Psoas muscle (tissue), 7 donors: ENCODE measurements at regions not wholly inside any gene's neighbourhood (a gene's known extent, or its start where the extent isn't known, plus 50 kb on each side); places are given as distances from the start of the nearest gene placed in this dataset.

Source experiments
- ATAC-seq, 4 donors: fragments of 200-7000 bp; cut with Tn5 transposase; one replicate each; pipeline ENCODE4 v1.9.1; 2020; ENCODE audit warnings: moderate library complexity in 3 of 4, mild to moderate bottlenecking in 2 of 4
- DNase-seq, 2 donors: peaks; one replicate each; pipeline ENCODE4 v3.0.0-alpha.2; 2020
- H3K27ac ChIP-seq: fragments of 200-600 bp; one replicate; pipeline ENCODE4 v1.8.0; 2022
- H3K27me3 ChIP-seq, 3 donors: fragments of 200-600 bp in 1 of 3; one replicate each; pipeline versions ENCODE4 v1.6.1 to v1.8.0; 2013 to 2022; ENCODE audit warnings: low read length in 2 of 3, mild to moderate bottlenecking in 2 of 3, moderate library complexity in 1 of 3; ENCODE audit not compliant: insufficient read depth in 3 of 3
- H3K36me3 ChIP-seq, 2 donors: fragments of 200-600 bp in 1 of 2; one replicate each; pipeline versions ENCODE4 v1.6.1 to v1.8.0; 2013 to 2022; ENCODE audit warnings: low read depth in 1 of 2, mild to moderate bottlenecking in 1 of 2, moderate library complexity in 1 of 2; ENCODE audit not compliant: insufficient read depth in 1 of 2
- H3K4me1 ChIP-seq: fragments of 200-600 bp; one replicate; pipeline ENCODE4 v1.8.0; 2022
- H3K4me3 ChIP-seq: fragments of 200-600 bp; one replicate; pipeline ENCODE4 v1.8.0; 2022; ENCODE audit warnings: mild to moderate bottlenecking
- H3K9me3 ChIP-seq: fragments of 200-600 bp; one replicate; pipeline ENCODE4 v1.8.0; 2022
- WGBS, 3 donors: extraction: QIAGEN DNeasy Blood & Tissue Kit; methylation state at CpG; one replicate each; pipeline versions ENCODE4 v1.1.6 to v1.1.7; 2013; 5-methylcytosine and 5-hydroxymethylcytosine counted together
- intact Hi-C, 2 donors: fragments of 100-400 bp; cut with DNase I; formaldehyde crosslinking; loops; one replicate each; pipeline versions ENCODE4 v1.11.0 to v1.14.2; 2022
- TF ChIP-seq, protein P1 (sequence below): fragments of 200-600 bp; IDR thresholded peaks from one replicate; pipeline ENCODE4 v1.8.0; 2022; ENCODE audit warnings: antibody characterized with exemption
- donor health status: healthy with polysubstance abuse.
- donor health status: DM: no; HTN: no; CAD: no; lungs with moderate emphysema.
- donor health status: Bipolar disorder and iron deficiency.
- donor health status: healthy.
- donor health status: DM: yes; HTN: yes; CAD: no.
- donor health status: DM: no; HTN: no; CAD: no.
- donor health status: DM: yes; HTN: yes; CAD: no.

DNA sequence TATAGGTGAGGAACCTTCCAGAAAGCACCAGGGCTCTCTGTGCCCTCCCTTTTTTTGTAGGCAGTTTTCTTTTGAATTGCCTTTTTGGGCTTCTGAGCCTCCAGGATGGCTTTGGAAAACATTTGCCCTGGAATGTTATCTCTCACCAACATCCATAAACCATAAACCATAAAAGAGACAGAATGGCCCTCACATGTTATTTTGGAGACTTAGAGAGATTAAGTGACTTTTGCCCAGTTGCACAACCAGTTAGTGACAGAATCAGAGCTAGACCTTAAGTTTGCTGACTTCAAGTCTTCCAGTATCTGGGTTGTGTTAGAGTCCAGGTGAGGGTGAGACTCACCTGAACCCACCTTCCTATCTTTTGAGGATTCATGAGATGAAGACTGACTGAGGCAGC lies 153.0 kb upstream of the STX18 start:
- ATAC-seq (no peak), DNase-seq (no peak)
- intact Hi-C loops = no loop called here
- no peak overlapping the region for H3K4me3 ChIP-seq
- H3K9me3 ChIP-seq = no peaks in the 10 kb centered on the region
- no peaks in the 10 kb centered on the region for H3K36me3 ChIP-seq
- TF ChIP-seq, protein P1, sequence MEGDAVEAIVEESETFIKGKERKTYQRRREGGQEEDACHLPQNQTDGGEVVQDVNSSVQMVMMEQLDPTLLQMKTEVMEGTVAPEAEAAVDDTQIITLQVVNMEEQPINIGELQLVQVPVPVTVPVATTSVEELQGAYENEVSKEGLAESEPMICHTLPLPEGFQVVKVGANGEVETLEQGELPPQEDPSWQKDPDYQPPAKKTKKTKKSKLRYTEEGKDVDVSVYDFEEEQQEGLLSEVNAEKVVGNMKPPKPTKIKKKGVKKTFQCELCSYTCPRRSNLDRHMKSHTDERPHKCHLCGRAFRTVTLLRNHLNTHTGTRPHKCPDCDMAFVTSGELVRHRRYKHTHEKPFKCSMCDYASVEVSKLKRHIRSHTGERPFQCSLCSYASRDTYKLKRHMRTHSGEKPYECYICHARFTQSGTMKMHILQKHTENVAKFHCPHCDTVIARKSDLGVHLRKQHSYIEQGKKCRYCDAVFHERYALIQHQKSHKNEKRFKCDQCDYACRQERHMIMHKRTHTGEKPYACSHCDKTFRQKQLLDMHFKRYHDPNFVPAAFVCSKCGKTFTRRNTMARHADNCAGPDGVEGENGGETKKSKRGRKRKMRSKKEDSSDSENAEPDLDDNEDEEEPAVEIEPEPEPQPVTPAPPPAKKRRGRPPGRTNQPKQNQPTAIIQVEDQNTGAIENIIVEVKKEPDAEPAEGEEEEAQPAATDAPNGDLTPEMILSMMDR = no peak
- H3K27ac ChIP-seq = no peak overlapping the region
- H3K27me3 ChIP-seq = no peaks in the 10 kb centered on the region
- no peaks in the 10 kb centered on the region for H3K4me1 ChIP-seq

GRCh38 chr4:4694296-4694772 lies 152.5 kb upstream of the STX18 start:
- Histone ChIP-seq H3K36me3 (no peaks in the 10 kb centered on the region), H3K27ac (no peak overlapping the region), H3K4me3 (no peak overlapping the region), H3K4me1 (no peaks in the 10 kb centered on the region), H3K27me3 (no peaks in the 10 kb centered on the region), H3K9me3 (no peaks in the 10 kb centered on the region)
- 61 to 66% (median 66%) methylated on average over 5 of the region's 5 CpGs for WGBS, 3 donors
- intact Hi-C loops = no loop called here
- no peak for DNase-seq
- no peak for ATAC-seq
- TF ChIP-seq, protein P1 = no peak

DNA sequence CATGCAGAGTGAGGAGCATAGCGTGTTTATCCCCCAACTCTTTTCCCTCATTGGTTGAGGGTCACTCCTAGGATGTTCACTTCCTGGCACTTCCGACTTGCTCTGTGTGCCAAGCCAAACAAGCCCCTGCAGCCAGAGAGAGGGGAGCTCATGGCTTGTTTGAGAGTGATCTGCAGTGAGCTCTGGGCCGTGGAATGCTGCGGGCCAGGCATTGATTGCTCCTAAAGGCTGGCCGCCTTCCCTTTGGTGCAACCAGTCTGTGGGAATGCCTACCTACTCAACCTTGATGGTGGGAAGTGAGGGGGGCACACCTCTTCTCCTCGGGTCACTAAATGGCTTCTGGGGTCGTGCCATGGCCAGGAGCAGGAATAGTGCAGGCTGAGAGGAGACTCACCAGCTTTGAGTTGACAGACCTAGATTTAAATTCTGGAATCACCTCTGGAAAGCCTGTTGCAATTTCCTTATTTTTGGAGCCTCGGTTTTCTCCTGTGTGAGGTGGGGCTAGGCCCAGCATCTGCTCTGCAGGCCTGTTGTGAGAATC lies 152.0 kb upstream of the STX18 start:
- no peak for ATAC-seq
- no peak for DNase-seq
- Histone ChIP-seq H3K27me3 (no peaks in the 10 kb centered on the region), H3K9me3 (no peaks in the 10 kb centered on the region), H3K27ac (no peak overlapping the region), H3K4me1 (no peaks in the 10 kb centered on the region), H3K36me3 (no peaks in the 10 kb centered on the region), H3K4me3 (no peak overlapping the region)
- WGBS, 3 donors = 84 to 93% (median 87%) methylated on average over 8 of the region's 8 CpGs
- intact Hi-C loops = no loop called here
- TF ChIP-seq, protein P1 = no peak

DNA sequence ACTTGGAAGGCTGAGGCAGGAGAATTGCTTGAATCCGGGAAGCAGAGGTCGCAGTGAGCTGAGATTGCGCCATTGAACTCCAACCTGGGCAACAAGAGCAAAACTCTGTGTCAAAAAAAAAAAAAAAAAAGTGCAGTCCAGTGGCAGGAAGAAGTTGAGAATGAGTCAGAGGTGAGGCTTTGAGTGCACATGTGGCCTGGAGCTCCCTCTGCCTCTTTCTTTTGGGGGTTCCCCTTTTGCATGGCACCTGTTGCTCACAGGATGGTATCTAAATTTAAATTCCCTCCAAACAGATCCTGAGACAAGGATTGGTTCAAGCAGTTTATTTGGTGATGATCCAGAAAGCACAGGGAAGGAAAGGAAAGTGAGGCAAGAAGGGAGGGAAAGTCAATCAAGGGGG lies 151.4 kb upstream of the STX18 start:
- ATAC-seq (no peak), DNase-seq (no peak)
- TF ChIP-seq, protein P1 = no peak
- Histone ChIP-seq H3K27ac (no peak overlapping the region), H3K27me3 (no peaks in the 10 kb centered on the region), H3K4me1 (no peaks in the 10 kb centered on the region), H3K36me3 (no peaks in the 10 kb centered on the region), H3K9me3 (no peaks in the 10 kb centered on the region), H3K4me3 (no peak overlapping the region)
- intact Hi-C loops = no loop called here
- WGBS, 3 donors = 84 to 91% (median 91%) methylated on average over 3 of the region's 3 CpGs

- Histone ChIP-seq H3K9me3 (no peaks in the 10 kb centered on the region), H3K36me3 (no peaks in the 10 kb centered on the region), H3K27ac (no peak overlapping the region), H3K4me3 (no peak overlapping the region), H3K4me1 (no peaks in the 10 kb centered on the region), H3K27me3 (no peaks in the 10 kb centered on the region)
- WGBS, 3 donors = 95 to 100% (median 96%) methylated on average over 2 of the region's 2 CpGs
- TF ChIP-seq, protein P1 = no peak
- ATAC-seq (no peak), DNase-seq (no peak)
- intact Hi-C loops = no loop called here
These were observed 149.0 kb upstream of the STX18 start for GRCh38 chr4:4690854-4691253.
